ENCODE measurements at regions not wholly inside any gene's neighbourhood (a gene's known extent, or its start where the extent isn't known, plus 50 kb on each side); places are given as distances from the start of the nearest gene placed in this dataset.

- TF ChIP-seq ZIC2 (tag by site-specific recombination; IDR thresholded peaks at IDR 0.05) (peak; percentile 44; the same call in 1 of the 2 replicates), ZNF514 (tag by site-specific recombination; IDR thresholded peaks at IDR 0.05) (no peak)
- Histone ChIP-seq H3K36me3 (ENCODE audit: control insufficient read depth in 2 of 2, insufficient read depth in 1 of 2, low read length in 2 of 2) (no peaks in the 10 kb centered on the region), H3K4me3 (ENCODE audit: low read depth, low read length) (no peak overlapping the region), H3K9me3 (ENCODE audit: control insufficient read depth, insufficient read depth, low read depth, low read length) (no peaks in the 10 kb centered on the region), H3K4me1 (ENCODE audit: control insufficient read depth, insufficient read depth, low read length) (no peaks in the 10 kb centered on the region), H3K27ac (ENCODE audit: extremely low read depth, low read depth, low read length) (no peak overlapping the region)
- CTCF ChIA-PET: interaction anchor here (0.9 to 1.4 kb wide), 2 partner anchors 9 to 421 kb away, joined by 3 to 5 read pairs; no protein-coding TSS in a partner anchor
- POLR2A ChIA-PET: no interaction called here
Observed at GRCh38 chr1:184242507-184242943, 144.3 kb upstream of the C1orf21 start.

- TF ChIP-seq ZNF140 (tag by site-specific recombination; IDR thresholded peaks at IDR 0.05): no peak
- no peak for TF ChIP-seq HIC1 (tag by site-specific recombination; IDR thresholded peaks at IDR 0.05)
- no peak for TF ChIP-seq ZNF2 (tag by site-specific recombination; IDR thresholded peaks at IDR 0.05)
- TF ChIP-seq ZNF274 (IDR thresholded peaks at IDR 0.05; ENCODE audit: low read length): no peak
- TF ChIP-seq ZNF274 (tag by site-specific recombination; IDR thresholded peaks at IDR 0.05; ENCODE audit: borderline replicate concordance): no peak
- TF ChIP-seq ZBTB49 (tag by site-specific recombination; IDR thresholded peaks at IDR 0.05; ENCODE audit: low read depth): no peak
- TF ChIP-seq ZBTB6 (tag by site-specific recombination; IDR thresholded peaks at IDR 0.05): no peak
- TF ChIP-seq ZNF280D (tag by site-specific recombination; IDR thresholded peaks at IDR 0.05): no peak
- TF ChIP-seq ZNF341 (tag by site-specific recombination; IDR thresholded peaks at IDR 0.05; ENCODE audit: low read depth): no peak
- no peak for TF ChIP-seq ZNF394 (tag by site-specific recombination; IDR thresholded peaks at IDR 0.05; ENCODE audit: borderline replicate concordance)
- TF ChIP-seq ZNF138 (tag by site-specific recombination; IDR thresholded peaks at IDR 0.05; ENCODE audit: borderline replicate concordance): no peak
- Histone ChIP-seq H3K36me3 (ENCODE audit: control insufficient read depth in 2 of 2, insufficient read depth in 1 of 2, low read length in 2 of 2) (no peaks in the 10 kb centered on the region), H3K9me3 (ENCODE audit: control insufficient read depth, insufficient read depth, low read depth, low read length) (no peaks in the 10 kb centered on the region), H3K4me3 (ENCODE audit: low read depth, low read length) (no peak overlapping the region), H3K4me1 (ENCODE audit: control insufficient read depth, insufficient read depth, low read length) (no peaks in the 10 kb centered on the region), H3K27ac (ENCODE audit: extremely low read depth, low read depth, low read length) (no peak overlapping the region)
- CTCF ChIA-PET: interaction anchor here (1.8 kb wide), 1 partner anchor 419 kb away, joined by 3 read pairs; no protein-coding TSS in a partner anchor
- POLR2A ChIA-PET: no interaction called here
Observed at GRCh38 chr1:184244962-184245361, 141.9 kb upstream of the C1orf21 start.
